GM21447 (cell line): ENCODE measurements at regions not wholly inside any gene's neighbourhood (a gene's known extent, or its start where the extent isn't known, plus 50 kb on each side); places are given as distances from the start of the nearest gene placed in this dataset.
"Not testable (repeated sequence)": the region's sequence is repeated elsewhere in the genome, so short reads cannot be mapped to it uniquely, and the experiment has no call there.

ENCODE experiments used
- ATAC-seq: cut with Tn5 transposase; IDR thresholded peaks from one replicate; pipeline ENCODE4 v1.9.1; 2021; ENCODE audit not compliant: unreplicated experiment

DNA sequence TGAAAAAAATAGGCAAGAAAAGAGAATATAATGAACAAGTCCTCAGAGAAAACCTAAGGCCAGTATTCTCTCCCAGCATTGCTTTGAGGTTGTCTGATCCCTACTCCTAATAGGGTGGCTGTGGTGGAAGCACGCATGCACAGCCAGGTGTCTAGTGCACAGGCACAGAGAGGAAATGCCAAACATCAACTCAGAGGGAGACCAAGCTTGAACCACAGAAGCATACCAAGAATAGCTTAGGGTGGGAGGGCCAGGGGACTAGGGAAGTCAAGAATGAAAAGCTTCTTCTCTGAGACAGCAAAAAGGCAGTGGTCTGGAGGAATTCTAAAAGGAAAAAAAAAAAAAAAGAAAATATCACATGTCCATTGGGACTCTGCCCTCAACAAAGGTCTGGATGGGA is 244.1 kb upstream of the API5 start:
- no peak for ATAC-seq

GRCh38 chr11:43071338-43071737 is 240.5 kb upstream of the API5 start:
- no peak for ATAC-seq

- no peak for ATAC-seq
These were observed 239.7 kb upstream of the API5 start for GRCh38 chr11:43072096-43072495.

DNA sequence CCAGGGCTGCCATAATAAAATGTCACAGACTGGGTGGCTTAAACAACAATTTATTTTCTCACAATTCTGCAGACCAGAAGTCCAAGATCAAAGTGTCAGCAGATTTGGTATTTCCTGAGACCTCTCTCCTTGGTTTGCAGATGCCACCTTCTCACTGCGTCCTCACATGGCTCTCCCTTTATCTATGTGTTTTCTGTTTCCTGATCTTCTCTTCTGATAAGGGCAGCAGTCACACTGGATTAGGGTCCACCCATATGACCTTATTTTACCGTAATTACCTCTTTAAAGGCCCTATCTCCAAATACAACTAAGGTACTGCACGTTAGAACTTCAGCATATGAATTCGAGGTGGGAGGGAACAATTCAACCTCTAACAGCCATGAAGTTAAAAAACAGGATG is 238.9 kb upstream of the API5 start:
- ATAC-seq, result no peak

DNA sequence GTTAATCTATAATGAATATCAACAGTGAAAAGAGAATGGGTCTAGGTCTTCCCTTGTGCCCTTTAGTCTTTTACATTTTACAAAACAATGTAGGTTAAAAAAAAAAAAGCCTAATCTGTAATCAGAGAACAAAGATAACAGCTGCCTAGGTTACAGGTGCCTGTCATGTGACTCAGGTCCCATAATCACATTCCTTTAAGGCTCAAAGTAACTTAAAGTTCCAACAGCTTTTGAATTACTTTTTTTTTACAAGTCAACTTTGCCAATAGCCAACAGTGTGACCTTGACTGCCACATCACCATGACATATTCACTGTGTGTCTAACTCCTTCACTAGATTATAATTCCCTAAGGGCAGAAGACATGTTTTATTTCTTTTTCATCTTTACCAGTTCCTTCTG is 237.0 kb upstream of the API5 start:
- no peak for ATAC-seq

DNA sequence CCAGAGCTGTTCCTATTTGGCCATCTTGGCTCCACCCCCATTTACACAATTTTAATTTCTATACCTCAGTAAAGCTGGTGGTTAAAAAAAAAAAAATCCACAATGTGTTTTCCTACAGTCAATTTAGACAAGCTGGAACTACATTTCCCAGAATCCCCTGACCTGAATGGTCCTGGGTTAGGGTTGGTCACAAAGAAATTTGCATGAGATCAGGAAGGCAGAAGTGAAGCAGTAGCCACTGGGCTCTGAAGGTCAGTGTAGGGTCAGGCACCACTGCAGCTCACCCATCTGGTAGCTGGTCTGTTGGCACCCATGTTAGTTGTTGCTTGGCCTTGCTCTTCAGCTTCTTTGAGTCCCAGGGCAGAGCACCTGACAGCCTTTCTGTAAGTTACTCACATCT is 210.7 kb upstream of the API5 start:
- ATAC-seq, result no peak

DNA sequence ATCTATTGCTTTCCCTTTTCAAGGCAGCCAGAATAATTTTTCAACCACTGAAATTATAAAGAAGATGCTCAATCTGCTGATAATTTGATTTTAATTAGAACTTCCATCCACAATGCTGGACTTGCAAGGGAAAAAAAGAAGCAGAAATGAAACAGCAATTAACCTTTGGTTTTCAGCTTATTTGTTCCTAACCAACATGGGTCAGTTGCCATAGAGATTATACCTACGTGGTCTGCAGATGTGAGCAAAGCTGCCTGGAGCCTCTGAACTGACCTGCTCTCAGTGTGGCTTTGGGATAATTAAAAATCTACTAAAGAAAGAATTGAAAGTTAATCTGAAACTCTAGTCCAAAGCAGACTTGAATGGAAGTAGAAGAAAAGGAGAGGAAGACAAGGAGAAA is 195.7 kb upstream of the API5 start:
- ATAC-seq, result no peak

DNA sequence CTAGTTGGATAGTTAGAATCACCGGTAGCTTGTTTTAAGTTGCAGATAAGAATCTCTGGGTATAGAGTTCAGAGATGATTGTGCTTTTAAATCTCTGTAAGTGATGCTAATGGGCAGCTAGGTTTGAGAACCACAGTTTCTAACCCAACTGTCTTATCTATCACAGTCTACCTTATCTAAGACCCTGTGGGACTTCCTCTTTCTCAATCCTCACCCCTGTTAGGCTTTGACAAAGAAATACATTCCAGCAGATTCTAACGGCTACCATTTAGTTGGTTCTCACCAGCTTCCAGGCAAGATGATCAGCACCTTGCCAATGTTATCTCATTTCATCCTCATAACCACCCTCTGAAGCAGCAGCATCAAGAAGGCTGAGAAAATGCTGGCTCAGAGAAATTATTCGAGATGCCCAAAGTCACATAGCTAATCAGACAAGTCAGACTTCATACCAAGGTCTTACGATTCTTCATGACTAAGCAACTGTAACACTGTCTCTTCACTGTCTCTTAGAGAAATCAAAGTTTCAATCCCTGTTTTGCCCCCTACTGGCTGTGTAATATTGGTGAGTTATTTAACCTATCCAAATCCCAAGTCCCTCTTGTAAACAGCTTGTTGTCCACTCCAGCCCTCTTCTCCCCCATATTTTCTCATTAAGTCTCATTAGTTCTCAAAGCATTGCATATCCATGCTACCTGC is 192.4 kb upstream of the API5 start:
- ATAC-seq, result no peak

- ATAC-seq, result no peak
These were observed 189.2 kb upstream of the API5 start for GRCh38 chr11:43122546-43122945.

DNA sequence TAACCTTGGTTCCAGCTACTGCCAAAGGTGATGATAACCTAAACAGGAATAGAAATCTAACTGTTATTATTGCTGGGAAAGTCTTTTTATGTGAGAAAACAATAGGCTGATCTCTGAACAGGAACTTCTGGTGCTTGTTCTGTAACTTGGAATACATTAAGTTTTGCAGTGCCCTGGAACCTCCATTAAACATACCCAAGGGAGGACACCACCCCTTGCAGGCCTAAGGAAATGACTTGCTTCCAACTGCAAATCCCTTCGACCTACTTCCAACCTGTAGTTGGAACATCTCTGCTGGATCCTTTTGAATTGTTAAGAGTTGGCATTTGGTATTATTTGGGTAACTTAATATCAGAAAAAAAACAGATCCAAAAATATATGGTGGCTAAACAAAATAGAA is 188.4 kb upstream of the API5 start:
- no peak for ATAC-seq

DNA sequence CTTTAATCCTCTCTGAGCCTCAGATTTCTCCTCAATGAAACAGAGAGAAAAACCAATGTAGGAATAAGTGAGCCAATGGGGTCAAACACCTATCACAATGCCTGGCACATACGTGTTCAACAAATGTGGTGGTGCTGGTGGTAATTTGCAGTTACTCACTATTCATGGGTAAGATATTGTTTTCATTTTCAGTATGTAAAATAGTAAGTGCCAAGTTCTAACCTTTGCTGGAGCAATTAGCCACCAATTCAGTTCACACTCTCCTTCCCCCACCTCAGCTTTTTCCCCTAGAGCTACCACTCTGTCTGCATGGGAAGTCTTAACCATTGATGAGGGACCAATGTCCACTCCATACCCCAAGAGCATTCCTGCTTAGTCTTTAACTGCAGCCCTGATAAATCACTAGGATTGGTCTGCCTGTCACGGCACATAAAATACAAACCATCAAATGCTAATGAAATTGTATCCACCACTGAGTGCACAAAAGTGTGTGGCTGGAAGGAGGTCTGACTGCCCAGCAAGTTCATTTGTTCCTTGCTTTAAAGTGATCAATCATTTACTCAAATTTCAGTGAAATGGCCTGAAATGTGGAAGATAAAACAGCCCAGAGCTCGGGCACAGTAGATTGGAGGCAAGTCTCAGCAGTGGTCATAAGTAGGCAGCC is 187.4 kb upstream of the API5 start:
- no peak for ATAC-seq

DNA sequence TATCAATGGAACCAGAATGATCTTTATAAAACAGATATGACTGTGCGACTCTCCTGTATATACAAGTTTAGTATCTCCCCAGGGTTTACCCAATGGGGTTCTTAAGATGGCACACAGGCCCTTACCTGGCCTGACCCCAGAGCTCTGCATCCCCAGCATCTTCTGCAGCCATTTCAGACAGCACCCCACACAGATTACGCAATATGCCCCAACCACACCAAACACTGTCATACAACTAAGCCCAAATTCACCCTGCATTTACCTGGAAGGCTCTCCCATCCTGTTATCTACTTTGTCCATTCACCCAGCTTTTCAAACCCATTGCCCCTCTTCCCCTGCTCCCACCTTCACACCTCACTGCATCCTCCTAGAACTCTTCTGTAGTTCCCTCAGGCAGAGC is 182.5 kb upstream of the API5 start:
- ATAC-seq, result no peak

DNA sequence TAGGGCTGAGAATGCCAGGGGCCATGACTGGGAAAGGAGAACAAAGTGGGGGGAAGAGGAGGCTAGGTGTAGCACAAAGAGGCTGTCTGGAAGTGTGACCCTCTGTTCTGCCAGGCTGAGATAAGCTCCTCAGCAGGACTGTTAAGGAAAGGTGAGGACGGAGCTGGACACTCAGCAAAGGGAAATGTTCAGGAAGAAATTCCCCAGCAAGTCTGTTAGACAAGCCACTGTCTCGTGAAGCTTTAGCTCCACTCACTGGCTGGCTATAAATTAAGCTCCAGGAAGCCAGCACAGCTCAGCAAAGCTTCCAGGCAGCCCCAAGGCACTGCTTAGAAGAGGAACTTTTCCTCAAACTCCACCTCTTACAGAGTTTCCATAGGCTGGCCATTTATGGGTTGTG is 181.2 kb upstream of the API5 start:
- no peak for ATAC-seq

DNA sequence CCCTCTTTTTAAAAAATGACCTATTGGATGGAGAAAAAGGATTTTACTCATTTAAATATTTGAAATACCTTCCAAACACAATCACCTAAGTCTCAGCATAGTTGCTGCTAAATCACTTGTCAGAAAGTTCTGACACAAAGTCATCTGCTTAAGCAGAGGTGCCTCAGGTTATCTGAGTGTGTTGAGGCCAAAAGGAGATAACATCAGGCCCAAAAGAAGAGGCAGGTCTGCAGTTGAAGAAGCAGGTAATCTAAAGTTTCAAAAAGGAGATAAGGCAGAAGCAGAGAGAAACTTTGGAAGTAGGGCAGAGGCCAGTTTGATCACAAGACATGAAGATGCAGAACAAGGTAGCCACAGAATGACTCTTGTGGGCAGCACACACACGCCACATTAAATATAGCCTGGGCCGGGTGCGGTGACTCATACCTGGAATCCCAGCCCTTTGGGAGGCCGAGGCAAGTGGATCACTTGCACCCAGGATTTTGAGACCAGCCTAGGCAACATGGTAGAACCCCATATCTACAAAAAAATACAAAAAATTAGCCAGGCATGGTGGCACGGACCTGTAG is 175.7 kb upstream of the API5 start:
- ATAC-seq, result no peak

DNA sequence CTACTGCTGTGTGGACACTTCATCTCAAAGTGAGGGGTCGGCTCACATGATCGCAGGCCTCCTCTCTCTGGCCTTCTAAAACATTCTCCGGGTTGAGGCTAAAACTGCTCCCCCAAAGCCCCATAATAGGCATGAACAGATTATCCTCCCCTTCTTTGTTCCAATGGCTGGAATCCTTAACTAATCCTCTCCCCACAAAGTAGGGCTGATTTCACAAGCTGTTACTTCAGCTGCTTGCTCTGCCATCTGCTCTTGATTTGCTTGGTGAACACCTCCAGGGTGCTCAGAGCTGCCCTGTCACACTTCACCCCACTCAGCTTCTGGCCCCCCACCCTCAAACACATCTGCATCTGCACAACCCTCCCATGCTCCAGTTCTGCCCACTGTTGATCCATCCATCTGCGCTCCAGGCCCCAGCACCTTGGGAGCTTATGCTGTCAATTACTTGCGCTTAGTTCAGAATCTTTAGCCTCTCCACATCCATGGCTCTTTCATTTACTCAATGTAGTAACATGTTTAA is 173.1 kb upstream of the API5 start:
- ATAC-seq, result no peak

GRCh38 chr11:43145653-43146052 is 166.1 kb upstream of the API5 start:
- peak; percentile 93 for ATAC-seq

DNA sequence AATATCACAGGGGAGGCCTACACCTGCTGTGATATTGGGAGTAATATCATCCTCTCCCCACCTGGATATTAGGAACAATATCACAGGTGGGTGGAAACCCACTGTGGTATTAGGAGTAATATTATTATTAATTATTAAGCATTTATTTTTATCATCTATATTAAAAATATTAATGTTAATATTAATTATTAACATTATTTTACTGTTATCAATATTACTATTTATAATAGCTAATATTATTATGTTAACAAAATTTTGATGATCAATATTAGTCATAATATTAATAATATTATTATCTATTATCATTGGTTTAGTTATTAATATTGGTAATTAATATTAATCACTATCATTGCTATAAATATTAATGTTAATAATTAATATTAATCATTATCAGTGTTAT is 161.1 kb upstream of the API5 start:
- no peak for ATAC-seq

- no peak for ATAC-seq
These were observed 147.0 kb upstream of the API5 start for GRCh38 chr11:43164831-43165230.

DNA sequence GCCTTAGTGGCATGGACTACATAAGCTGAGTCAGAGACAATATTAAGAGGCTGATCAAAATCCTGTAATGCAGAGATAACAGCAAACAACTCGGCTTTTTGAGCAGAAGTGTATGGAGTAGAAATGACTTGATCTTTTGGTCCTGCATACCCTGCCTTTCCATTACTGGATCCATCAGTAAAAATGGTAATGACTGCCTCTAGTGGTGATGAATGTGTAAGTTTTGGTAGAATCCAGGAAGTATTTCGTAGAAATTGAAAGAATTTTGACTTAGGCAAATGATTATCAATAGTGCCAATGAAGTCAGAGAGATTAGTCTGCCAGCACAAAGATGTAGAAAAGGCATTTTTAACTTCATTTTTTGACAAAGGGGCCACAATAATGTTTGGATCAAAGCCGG is 146.4 kb upstream of the API5 start:
- not testable (repeated sequence) for ATAC-seq

- not testable (repeated sequence) for ATAC-seq
These were observed 143.6 kb upstream of the API5 start for GRCh38 chr11:43168241-43168640.

DNA sequence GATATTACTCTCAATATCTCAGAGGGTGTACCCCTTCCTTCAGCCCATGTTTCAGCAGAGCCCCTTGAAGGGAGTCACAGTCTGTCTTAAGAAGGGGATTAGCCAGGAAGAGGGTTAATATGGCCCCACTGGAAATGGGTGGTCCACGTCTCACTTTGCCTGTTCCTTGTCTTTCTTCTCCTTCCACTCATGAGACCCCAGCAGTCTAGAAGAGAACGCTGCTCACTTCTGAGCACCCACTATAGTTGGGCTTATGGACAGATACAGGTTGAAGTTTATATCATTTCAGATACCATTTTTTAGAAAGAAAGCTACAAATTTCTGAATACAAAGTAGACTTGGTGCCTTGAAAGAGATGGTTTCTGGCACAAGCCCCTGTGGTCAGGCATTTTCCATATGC is 139.3 kb upstream of the API5 start:
- no peak for ATAC-seq

DNA sequence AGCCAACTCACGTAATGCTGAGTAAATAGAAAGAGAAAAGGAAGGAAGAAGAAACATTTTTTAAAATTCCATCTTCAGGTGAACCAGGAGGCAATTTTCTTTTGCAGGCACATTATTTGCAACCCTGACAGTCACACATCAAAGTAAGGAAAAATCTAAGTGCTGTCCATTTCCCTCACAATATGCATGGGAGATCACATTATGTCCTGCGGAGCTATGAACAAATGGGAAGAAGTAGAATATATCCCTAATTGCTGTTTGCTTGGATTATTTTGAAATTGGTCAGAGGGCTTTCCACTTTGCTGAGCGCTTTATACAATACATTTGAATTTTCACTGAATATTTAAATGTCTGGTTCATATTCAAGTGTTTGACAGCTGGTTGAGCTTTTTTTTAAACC is 133.8 kb upstream of the API5 start:
- no peak for ATAC-seq
